B cell (primary cell): ENCODE measurements at regions not wholly inside any gene's neighbourhood (a gene's known extent, or its start where the extent isn't known, plus 50 kb on each side); places are given as distances from the start of the nearest gene placed in this dataset.

Experiments used
- CTCF ChIP-seq: fragments of 200-600 bp; IDR thresholded peaks from one replicate; pipeline ENCODE4 v1.8.0; 2022; ENCODE audit warnings: antibody characterized with exemption, mild to moderate bottlenecking
- EZH2 ChIP-seq: IDR thresholded peaks from 2 replicates; pipeline ENCODE4 v1.6.1; 2012; ENCODE audit warnings: borderline replicate concordance, low read depth, mild to moderate bottlenecking, moderate library complexity, low read length; ENCODE audit not compliant: insufficient read depth, poor library complexity, severe bottlenecking

GRCh38 chr2:103174711-103175110, 412.9 kb downstream of the TMEM182 start:
- no peak for TF ChIP-seq EZH2
- TF ChIP-seq CTCF, result no peak
